GM18868 (cell line): ENCODE measurements at regions not wholly inside any gene's neighbourhood (a gene's known extent, or its start where the extent isn't known, plus 50 kb on each side); places are given as distances from the start of the nearest gene placed in this dataset.

ENCODE experiments used
- ATAC-seq: cut with Tn5 transposase; IDR thresholded peaks from one replicate; pipeline ENCODE4 v1.9.1; 2021; ENCODE audit warnings: mild to moderate bottlenecking, moderate library complexity; ENCODE audit not compliant: unreplicated experiment

DNA sequence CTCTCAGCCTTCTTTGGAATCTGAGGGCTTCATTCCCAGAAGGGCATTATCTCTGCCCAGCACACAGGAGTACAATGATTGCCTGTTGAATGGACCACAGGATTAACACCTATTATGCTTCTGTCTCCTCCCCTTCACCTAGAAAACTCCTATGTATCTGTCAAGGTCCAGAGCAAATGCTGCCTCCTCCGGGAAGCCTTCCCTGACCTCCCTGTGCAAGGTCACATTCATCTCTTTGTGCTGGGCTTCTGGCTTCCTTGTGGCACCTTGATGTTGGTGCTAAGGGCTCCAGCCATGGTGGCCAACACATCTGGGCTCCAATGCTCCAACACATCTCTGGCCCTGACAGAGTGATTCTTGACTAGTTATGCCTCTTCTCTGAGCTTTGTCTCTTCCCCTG, 49.9 kb upstream of the ATP2B2 start:
- no peak for ATAC-seq

DNA sequence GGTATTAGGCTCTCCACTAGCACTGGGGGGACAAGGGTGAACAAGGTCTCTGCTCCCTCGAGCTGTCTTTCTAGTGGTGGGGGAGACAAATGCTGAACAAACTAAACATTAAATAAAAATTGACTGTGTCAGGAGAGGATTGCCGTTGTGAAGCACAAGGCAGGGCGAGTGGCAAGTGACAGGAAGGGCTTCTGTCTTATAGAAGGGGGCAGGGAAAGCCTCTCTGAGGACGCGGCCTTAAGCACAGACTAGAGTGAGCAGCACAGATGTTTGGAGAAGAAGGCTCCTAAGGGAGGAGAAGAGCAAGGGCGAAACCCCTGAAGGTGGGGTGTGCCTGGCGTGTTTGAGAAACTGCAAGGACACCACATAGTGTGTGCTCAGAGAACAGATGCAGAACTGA, 50.9 kb upstream of the ATP2B2 start:
- no peak for ATAC-seq

DNA sequence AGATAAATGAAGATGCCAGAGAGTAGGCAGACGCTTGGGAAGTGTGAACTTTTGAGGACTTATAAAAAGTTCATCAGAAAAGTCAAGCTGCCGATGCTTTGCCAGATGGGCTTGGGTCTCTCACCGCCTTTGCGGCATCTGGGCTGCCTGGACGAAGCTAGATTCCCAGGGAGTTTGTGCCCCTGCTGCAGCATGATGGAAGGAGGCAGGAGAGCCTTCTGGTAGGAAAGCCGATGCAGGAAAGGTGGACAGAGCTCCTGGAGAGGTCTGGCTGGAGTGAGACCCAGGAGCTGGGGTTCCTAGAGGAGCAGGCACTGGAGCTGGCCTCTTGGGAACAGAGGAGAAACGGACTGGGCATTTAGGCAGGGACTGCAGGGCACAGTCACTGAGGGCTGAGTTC, 51.9 kb upstream of the ATP2B2 start:
- ATAC-seq: no peak

DNA sequence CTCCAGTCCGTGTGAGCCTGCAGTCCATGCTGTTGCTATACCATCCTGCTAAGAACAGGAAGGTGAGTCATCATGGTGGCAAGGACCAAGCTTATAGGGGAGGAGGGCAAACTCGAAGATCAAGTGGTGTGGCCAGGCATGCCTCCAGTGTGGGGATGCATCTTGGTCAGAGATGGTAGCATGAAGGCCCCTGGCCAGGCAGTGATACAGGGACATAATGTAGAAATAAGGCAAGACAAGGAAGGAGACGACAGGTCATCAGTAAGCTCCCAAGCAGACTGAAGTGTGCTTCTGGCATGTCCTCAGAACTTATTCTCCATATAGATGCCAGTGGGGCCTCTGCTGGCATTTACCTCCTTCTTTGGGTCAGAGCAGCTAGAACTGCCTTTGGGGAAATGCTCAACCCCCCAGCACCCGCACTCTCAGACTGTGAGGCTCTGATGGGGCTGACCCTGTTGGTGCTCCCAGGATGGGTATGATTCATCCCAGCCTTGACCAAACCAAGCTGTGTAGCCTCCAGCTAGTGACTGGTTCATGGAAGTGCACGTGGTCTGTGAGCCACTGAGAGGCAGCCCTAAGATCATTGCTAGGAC, 52.5 kb upstream of the ATP2B2 start:
- no peak for ATAC-seq

DNA sequence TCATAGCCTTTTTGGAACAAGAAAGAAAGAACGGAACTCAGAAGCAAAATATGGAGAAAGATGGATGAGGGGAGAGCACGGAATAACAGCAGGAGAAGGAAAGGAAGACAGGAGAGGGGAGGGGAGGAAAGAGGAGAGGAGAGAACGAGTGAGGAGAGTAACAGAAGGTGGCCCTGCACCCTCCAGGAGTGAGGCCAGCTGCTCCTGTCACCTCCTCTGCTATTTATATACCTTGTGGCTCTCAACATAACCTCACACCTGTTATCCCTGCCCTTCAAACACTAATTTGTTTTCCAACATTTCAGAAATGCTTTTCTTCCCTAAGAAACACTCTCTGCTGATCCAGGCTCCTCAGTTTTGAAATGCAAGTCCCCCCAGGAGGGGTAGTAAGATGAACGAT, 53.4 kb upstream of the ATP2B2 start:
- ATAC-seq: no peak

DNA sequence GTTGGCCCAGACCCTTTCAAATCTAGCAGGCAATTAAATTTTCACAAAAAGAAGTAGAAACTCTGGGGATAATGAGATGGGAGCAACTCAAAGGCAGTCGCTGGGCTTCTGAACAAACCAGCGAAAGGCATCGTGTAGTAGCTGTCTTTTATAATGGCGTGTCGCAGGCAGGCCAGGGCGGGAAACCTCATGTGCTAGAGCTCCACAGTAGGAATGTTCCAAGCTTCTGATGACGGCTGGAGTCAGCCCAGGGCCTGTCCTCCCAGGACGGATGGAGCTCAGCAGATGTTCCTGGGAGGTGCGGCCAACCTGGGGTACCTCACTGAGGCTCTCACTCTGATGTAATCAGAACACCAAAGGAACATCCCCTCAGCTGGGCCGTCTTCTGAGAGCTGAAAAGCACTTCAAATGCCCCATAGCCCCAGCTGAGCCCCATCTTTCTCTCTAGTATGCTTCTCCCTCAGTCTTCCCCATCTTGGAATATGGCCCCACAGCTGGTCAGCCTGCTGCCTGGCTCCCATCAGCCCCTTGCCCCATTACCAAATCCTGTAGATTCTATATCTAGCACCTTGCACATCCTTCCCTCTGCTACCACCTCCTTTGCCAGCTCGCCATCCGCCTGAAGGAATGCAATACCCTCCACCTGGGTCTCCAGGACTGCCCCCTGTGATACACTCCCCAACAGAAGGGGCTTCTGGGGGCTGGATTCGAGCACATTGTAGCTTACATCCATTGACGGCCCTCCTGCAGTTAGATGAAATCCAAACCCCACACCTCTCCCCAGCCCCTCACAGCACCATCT, 54.9 kb upstream of the ATP2B2 start:
- no peak for ATAC-seq

DNA sequence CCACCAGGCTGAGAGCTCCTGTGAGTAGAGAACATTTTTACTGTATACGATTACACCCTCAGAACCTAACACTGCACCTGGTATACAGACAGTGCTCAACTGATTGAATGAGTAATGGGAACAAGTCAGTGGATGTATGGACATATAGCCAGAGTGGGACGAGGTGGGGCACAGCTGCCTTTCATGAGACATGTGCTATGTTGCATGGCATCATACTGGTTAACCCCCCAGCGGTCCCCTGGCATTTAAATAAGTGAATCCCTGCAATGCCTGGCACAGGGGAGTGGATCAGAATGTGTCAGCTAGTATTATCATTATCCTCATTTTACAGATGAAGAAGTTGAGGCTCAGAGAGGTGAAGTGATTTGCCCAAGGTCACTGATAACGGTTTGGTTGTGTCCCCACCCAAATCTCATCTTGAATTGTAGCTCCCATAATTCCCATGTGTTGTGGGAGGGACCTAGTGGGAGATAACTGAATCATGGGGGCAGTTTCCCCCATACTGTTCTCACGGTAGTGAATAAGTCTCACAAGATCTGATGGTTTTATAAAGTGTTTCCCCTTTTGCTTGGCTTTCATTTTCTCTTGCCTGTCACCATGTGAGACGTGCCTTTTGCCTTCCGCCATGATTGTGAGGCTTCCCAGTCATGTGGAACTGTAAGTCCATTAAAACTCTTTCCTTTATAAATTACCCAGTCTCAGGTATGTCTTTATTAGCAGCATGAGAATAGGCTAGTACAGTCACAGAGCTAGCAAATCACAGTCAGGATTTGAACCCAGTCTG, 56.0 kb upstream of the ATP2B2 start:
- no peak for ATAC-seq

DNA sequence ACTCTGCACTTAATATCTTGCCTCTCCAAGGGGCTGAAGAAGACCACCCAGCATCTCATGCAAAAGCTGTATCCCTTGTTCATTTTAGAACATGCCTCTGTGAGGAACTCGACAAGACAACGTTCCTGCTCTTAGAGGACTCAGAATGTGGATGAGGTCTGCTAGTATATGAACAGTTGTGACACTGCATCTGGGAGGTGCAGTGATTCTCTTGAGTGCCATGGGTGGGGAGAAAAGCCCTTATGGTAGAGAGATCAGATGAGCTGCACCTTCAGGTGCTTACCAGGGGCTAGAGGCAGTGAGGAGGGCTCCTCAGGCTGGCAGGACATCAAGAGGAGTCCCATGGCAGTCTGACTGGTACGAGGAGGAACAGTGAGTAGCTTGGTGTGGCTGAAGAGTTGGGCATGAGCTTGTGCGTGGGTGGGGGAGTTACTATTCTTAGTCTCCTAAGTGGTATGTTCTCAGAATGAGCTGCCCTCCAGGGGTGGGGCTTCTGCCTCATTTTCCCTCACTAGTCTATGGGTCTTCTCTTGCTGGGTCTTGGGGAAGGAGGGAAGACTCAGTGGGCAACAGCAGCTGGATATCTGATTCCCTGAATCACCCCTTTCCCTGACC, 56.7 kb upstream of the ATP2B2 start:
- no peak for ATAC-seq

DNA sequence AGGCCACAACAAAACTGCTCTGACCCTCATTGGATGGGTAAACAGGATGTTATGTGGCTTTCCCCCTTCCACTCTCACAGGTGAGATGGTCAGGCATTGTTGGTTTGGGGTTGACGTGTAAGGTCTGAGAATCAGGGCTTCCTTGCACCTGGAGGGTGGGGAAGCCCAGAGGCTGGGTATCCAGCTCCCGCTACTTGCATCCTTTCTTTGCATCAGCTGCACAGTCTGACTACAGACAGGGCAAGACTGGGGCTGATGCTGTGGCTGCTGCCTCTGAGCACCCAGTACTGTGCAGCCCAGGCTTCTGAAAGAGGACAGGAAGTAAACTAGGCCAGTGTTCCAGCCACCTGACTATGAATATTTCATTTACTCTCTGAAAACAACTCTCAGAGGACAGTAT, 58.0 kb upstream of the ATP2B2 start:
- no peak for ATAC-seq

DNA sequence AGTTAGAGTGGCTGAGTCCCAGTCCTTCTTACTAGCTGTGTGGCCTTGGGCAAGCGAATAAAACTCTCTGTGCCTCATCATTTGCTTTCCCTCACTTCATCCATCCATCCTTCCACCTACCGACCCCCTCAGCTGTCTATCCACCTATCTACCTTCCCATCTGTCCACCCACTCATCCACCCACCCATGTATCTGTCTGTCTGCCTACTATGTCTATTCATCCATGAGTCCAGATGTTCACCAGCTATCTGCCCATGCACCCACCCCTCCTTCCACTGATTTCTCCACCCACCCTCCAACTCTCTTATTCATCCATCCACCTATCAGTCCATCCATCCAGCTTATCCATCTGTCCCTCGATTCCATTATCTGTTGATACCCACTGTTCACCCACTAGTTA, 60.4 kb upstream of the ATP2B2 start:
- no peak for ATAC-seq

DNA sequence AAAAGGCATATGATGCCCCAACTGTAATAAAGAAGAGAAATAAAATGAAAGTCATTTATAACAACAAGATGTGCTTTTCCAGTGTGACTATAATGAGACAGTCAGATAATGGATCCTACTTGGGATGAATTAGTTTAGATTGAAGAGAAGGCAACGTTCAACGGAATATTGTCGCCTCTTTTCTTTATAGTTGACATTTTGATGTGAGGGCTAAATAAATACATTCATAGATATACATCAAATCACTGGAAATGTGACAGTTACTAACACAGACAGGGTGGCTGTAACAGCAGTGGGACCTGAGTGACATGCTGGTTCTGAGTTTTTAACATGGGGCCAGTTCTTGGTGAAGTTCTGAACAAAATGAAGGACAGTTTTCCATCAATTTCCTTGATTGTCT, 61.1 kb upstream of the ATP2B2 start:
- ATAC-seq: no peak

DNA sequence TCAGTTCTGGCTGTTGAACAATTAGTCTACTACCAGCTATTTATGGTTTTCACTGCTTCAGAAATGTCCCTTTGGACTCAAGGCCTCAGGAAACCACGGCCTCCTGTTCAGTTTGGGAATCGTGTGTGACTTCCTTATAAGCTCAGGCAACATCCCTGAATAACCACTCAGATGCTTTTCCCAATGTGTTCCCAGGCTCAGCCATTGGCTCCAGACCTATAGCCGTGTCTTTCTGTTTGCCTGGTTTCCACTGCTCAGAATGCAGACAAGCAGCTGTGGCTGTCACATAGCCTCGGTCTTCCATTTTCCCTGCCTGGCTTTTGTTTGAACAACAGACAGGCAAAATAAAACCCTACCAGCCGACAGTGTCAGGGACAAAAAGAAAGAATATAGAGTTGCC, 63.2 kb upstream of the ATP2B2 start:
- ATAC-seq: no peak

DNA sequence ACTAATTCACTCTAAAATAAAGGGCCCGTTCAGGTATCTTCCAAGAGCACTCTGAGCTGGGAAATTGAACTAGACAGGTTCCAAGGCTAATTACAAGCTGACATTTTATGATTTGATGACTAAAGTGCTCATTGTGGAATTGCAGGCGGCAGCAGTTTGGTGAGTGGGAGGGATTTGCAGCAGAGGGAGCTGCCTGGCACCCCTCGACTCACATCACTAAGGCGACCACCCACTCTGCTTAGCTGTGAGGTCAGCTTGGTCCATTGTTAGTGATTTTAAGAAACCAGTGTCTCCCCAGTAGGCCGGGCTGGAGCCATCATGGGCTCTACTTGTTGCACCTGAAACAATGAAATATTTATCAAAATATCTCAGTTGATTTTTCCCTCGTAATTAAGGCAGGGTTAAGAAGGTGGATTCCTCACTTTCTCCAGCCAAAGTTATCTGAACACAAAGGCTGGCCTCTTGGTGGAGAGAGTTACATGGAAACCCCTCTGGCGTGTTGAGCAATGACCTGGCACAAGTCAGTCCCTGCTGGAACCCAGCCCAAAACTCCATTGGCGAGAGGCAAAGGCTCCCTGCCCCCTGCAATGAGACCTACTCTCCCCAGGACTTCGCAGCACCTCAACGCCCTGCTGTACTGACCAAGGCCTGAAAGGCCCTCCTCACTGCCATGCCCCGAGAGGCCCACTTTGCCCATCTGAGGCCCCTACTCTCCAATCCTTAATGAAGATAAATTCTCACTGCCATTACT, 65.0 kb upstream of the ATP2B2 start:
- no peak for ATAC-seq

DNA sequence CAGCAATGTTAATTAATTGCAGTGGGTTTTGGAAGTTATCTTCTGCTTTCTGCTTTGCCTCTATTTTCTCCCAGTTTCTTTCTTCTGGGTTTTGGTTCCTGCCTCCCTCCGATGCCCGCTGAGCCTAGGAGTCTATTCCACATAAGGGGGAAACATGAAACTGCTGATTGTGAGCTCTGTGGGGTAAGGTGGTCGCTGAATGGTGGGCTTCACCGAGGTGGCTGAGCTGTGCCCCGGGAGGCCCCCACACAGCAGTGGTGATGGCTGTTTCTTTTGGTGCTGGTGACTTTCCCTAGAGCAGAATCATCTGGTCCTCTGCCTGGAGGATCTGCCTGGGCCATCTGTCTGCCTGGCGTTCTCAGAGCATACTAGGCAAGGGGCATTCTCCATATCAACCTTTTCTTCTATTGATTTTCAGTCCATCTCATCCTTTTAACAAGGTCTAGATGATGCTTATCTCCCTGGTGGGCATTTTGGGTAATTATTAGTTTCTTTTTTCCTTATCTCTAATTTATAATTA, 68.8 kb upstream of the ATP2B2 start:
- ATAC-seq: no peak

DNA sequence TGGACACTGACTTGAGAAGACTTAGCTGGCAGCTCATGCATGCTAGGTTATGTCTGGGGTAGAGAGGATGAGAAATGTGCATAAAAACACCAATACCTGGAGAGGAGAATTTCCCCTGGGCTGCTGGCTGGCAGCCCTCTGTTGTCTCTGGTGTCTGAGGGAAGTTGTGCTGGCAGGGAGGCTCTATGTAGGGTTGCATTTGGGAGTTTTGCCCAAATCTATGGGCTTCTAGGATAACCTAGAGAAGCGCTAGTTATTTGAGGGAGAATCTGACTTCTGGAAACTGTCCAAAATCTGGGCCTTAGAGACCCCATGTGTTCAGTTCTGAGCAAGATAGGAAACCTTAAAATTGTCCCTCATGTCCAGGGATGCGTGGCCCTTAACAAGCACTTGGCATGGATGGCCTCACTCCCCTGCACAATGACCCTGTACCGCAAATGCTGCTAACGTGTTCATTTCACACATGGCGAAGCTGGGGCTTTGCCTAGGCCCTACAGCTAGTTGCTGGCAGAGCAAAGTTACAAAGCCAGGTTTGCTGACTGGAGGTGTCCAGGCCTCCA, 70.3 kb upstream of the ATP2B2 start:
- ATAC-seq: no peak

DNA sequence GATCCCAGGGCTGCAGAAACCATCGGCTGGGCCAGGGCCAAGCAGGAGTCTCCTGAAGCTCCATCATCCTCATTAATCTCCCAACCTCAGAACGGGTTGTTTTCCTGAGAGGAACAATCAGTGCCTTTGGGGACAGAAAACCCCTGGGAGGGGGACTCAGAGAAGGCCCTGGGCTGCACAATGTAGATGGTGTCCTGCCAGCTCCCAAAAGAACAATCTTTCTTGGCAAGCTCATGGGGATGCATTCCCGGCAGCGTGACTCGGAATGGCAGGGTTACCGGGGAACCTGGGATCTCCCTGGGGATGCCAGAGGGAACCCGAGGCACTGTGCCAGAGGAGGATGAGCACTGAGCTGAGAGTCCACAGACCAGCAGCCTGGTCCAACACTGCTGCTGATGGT, 72.1 kb upstream of the ATP2B2 start:
- ATAC-seq: no peak

DNA sequence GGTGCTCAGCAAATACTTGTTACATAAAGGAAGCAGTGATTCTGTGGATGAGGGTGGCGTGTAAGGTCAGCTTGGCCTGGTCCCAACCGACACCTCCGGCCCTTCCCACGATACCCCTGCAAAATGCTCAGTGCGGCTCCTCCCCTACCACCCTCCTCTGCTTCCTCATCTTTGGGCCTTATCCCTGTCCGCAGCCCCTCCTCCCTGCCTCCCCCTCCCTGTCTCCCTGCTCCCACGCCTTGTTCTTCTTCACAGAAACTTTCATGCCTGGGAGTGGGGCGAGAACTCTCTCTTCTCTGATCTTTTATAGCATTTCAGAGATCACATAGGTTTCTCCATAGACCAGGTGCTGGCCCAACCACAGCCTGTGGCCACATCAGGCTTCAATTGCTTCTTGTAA, 75.0 kb upstream of the ATP2B2 start:
- no peak for ATAC-seq

DNA sequence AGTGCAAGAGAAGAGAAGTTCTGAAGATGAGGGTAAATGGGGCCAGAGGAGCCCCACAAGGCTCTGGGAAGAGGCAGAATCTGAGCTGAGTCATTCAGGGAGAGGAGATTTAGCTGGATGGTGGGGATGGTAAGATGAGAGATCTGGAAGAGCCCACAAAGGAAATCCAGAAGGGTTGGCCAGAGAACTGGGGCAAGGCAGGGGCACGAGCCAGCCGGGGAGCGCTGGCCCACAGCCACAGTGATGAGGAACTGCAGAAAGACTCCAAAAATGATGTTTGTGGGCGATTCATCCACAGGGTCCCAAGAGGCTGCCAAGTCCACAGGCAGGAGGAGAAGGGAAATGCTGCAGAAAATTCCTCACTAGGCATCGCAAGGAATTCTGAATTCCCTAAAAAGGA, 75.9 kb upstream of the ATP2B2 start:
- no peak for ATAC-seq

DNA sequence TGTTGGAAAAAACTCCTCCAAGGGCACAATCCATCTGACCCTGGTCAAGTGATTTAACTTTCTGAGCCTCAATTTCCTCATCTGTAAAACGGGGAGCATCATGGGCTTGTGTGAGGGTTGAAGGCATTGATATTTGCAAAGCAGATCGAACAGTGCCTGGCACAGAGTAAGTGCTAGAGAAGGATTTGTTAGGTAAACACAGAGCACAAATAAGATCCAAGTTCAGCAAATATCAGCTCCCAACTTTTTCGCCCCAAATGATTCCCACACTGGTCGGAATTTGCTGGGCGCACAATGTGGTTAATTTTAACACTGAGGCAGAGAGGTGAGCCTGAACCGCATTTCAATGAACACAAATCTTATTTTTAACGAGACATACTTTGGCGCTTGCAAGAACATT, 76.3 kb upstream of the ATP2B2 start:
- ATAC-seq: no peak

DNA sequence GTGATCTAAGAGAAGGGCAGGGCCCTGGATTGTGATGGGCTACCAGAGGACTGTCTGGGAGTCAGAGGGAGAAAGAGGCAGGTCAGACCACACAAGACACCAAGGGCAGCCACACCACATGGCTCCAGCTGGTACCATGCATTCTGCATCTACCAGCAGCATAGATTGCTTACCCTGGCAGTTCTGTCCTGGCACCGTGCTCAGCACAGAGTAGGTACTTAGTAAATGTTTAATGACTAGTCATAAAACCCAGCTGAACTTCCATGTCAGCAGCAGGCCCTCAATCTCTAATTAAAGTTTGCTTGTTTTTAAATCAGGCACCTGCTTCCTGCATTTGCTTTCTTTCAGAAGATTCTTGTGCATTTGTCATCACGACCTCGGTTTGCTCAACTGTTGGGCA, 77.3 kb upstream of the ATP2B2 start:
- no peak for ATAC-seq
